Common myeloid progenitor, CD34-positive (primary cell): ENCODE measurements at regions not wholly inside any gene's neighbourhood (a gene's known extent, or its start where the extent isn't known, plus 50 kb on each side); places are given as distances from the start of the nearest gene placed in this dataset.

Source experiments
- CTCF ChIA-PET: fragments of 350-600 bp; sonication (Branson Sonifier 250); formaldehyde crosslinking; loops from one replicate; lab custom pipeline; 2021; ENCODE audit warnings: antibody characterized with exemption; lab: Charles Lee
- POLR2A ChIA-PET: fragments of 350-600 bp; sonication (Branson Sonifier 250); formaldehyde crosslinking; loops from one replicate; lab custom pipeline; 2021; ENCODE audit warnings: antibody characterized with exemption; lab: Charles Lee
- DNase-seq, 3 donors: peaks; one replicate each; pipeline versions ENCODE4 v3.0.0 to v3.0.0-alpha.2; 2013
- H3K27ac ChIP-seq, 2 experiments: 1 replicate in 1 of 2; 2 replicates in 1 of 2; pipeline ENCODE4 v1.7.0; 2013; ENCODE audit warnings: inconsistent platforms in 2 of 2, low read length in 2 of 2, mild to moderate bottlenecking in 2 of 2, low read depth in 1 of 2, moderate library complexity in 1 of 2; ENCODE audit not compliant: severe bottlenecking in 2 of 2, insufficient read depth in 1 of 2, poor library complexity in 1 of 2
- H3K27me3 ChIP-seq, 5 experiments: replicated peaks in 2 of 5; 1 replicate in 3 of 5; 2 replicates in 2 of 5; pipeline versions ENCODE4 v1.6.1 to v1.7.0; 2013; ENCODE audit warnings: low read length in 4 of 5, mild to moderate bottlenecking in 2 of 5, moderate library complexity in 2 of 5, inconsistent platforms in 1 of 5; ENCODE audit not compliant: insufficient read depth in 5 of 5, control insufficient read depth in 4 of 5
- H3K36me3 ChIP-seq, 4 experiments: 1 replicate in 2 of 4; 2 replicates in 2 of 4; pipeline versions ENCODE4 v1.6.1 to v1.7.0; 2013; ENCODE audit warnings: low read length in 3 of 4, control low read depth in 1 of 4, mild to moderate bottlenecking in 1 of 4; ENCODE audit not compliant: control insufficient read depth in 4 of 4, insufficient read depth in 4 of 4
- H3K4me1 ChIP-seq, 4 experiments: 1 replicate in 3 of 4; 2 replicates in 1 of 4; pipeline versions ENCODE4 v1.6.1 to v1.7.1; 2013; ENCODE audit warnings: low read length in 3 of 4, mild to moderate bottlenecking in 3 of 4, control low read depth in 1 of 4, inconsistent platforms in 1 of 4, moderate library complexity in 1 of 4; ENCODE audit not compliant: control insufficient read depth in 4 of 4, insufficient read depth in 4 of 4; ENCODE audit errors: control extremely low read depth in 1 of 4
- H3K4me3 ChIP-seq, 7 experiments: 1 replicate in 4 of 7; 2 replicates in 3 of 7; pipeline versions ENCODE4 v1.5.1 to v1.7.0; 2013; ENCODE audit warnings: mild to moderate bottlenecking in 7 of 7, low read length in 6 of 7, moderate library complexity in 6 of 7, inconsistent platforms in 2 of 7, low read depth in 2 of 7, control low read depth in 1 of 7; ENCODE audit not compliant: insufficient read depth in 4 of 7, control insufficient read depth in 1 of 7; ENCODE audit errors: extremely low read depth in 1 of 7
- H3K9me3 ChIP-seq, 5 experiments: 1 replicate in 4 of 5; 2 replicates in 1 of 5; pipeline versions ENCODE4 v1.6.1 to v1.7.1; 2013; ENCODE audit warnings: low read length in 4 of 5, mild to moderate bottlenecking in 2 of 5, inconsistent platforms in 1 of 5, low read depth in 1 of 5, moderate library complexity in 1 of 5; ENCODE audit not compliant: control insufficient read depth in 4 of 5, insufficient read depth in 2 of 5; ENCODE audit errors: control extremely low read depth in 1 of 5
- WGBS: methylation state at CpG from one replicate; pipeline ENCODE4 v1.1.5; 2013; ENCODE audit not compliant: insufficient coverage; 5-methylcytosine and 5-hydroxymethylcytosine counted together

- Histone ChIP-seq H3K27ac (no peak overlapping the region), H3K27me3 (peaks cover 0 to 10% (median 2%) of the 10 kb centered on the region in 5 experiments), H3K36me3 (no peaks in the 10 kb centered on the region), H3K9me3 (peaks cover 0 to 5% (median 0%) of the 10 kb centered on the region in 5 experiments), H3K4me3 (no peak overlapping the region), H3K4me1 (no peaks in the 10 kb centered on the region)
- WGBS: 95% methylated on average over 4 of the region's 8 CpGs
- no peak for DNase-seq
- ChIA-PET CTCF (no interaction called here), POLR2A (no interaction called here)
These were observed 1420.3 kb downstream of the BRD1 start for GRCh38 chr22:48407256-48407955.

DNA sequence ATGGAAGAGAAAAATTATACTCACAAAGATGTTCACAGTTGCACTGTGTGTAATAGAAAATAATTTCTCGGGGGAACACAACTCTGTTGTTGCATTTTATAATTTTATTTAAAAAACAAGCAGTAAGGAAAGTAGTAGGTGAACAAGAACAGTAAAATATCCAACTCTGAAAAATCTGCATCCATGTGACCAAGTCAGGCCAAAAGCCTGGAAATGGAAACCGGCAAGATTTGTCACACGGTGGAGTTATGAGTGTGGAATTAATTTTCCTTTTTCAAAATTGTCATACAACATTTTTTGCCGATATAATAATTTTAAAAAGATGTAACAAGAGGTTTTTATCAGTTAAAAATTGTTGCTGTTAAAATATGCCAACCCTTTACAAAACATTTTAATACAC, 1421.5 kb downstream of the BRD1 start:
- DNase-seq: no peak
- H3K9me3 ChIP-seq: peaks cover 0 to 5% (median 0%) of the 10 kb centered on the region in 5 experiments
- 100% methylated on average over 1 of the region's 4 CpGs for WGBS
- no peaks in the 10 kb centered on the region for H3K36me3 ChIP-seq
- H3K27me3 ChIP-seq: peaks cover 0 to 10% (median 2%) of the 10 kb centered on the region in 5 experiments
- ChIA-PET CTCF (no interaction called here), POLR2A (no interaction called here)
- no peak overlapping the region for H3K27ac ChIP-seq
- no peaks in the 10 kb centered on the region for H3K4me1 ChIP-seq
- no peak overlapping the region for H3K4me3 ChIP-seq

GRCh38 chr22:48405741-48406140, 1421.9 kb downstream of the BRD1 start:
- no peak overlapping the region for H3K4me3 ChIP-seq
- 81% methylated on average over 5 of the region's 6 CpGs for WGBS
- ChIA-PET POLR2A (no interaction called here), CTCF (no interaction called here)
- H3K9me3 ChIP-seq: peaks cover 0 to 5% (median 0%) of the 10 kb centered on the region in 5 experiments
- no peak for DNase-seq
- H3K27me3 ChIP-seq: peaks cover 0 to 8% (median 1%) of the 10 kb centered on the region in 5 experiments
- H3K27ac ChIP-seq: no peak overlapping the region
- no peaks in the 10 kb centered on the region for H3K36me3 ChIP-seq
- no peaks in the 10 kb centered on the region for H3K4me1 ChIP-seq

DNA sequence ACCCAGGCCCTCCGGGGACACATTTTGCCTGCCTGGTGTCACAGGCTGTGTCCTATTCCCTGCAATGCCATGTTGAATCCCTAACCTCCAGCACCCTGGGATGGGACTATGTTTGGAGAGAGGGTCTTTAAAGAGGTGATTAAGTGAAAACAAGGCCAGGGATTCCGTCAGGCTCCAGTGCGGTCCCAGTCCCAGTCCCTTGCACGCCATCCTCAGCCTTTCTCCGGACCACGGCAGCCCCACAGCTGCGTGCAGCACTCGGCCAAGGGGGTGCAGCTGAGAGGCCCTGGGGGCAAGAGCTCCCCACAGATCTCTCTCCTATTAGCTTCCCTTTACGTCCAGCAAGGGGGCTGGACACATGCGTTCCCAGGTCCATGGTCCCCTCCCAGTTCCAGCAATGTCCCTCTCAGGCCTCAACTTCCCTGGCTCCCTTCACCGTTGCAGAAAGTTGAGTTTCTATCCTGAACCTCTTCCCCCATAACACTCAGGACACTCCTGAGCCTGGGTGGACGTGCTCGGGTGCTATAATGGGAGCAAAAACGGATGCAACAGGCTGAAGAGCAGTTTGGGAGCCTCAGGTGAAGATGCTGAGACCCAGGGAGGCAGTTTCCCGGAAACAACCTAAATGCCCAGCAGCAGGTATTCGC, 1422.7 kb downstream of the BRD1 start:
- Histone ChIP-seq H3K4me1 (no peaks in the 10 kb centered on the region), H3K27ac (no peak overlapping the region), H3K4me3 (no peak overlapping the region), H3K27me3 (peaks cover 0 to 4% (median 1%) of the 10 kb centered on the region in 5 experiments), H3K36me3 (no peaks in the 10 kb centered on the region), H3K9me3 (peaks cover 0 to 5% (median 0%) of the 10 kb centered on the region in 5 experiments)
- POLR2A ChIA-PET: no interaction called here
- CTCF ChIA-PET: no interaction called here
- no peak for DNase-seq
- WGBS: 93% methylated on average over 15 of the region's 16 CpGs

DNA sequence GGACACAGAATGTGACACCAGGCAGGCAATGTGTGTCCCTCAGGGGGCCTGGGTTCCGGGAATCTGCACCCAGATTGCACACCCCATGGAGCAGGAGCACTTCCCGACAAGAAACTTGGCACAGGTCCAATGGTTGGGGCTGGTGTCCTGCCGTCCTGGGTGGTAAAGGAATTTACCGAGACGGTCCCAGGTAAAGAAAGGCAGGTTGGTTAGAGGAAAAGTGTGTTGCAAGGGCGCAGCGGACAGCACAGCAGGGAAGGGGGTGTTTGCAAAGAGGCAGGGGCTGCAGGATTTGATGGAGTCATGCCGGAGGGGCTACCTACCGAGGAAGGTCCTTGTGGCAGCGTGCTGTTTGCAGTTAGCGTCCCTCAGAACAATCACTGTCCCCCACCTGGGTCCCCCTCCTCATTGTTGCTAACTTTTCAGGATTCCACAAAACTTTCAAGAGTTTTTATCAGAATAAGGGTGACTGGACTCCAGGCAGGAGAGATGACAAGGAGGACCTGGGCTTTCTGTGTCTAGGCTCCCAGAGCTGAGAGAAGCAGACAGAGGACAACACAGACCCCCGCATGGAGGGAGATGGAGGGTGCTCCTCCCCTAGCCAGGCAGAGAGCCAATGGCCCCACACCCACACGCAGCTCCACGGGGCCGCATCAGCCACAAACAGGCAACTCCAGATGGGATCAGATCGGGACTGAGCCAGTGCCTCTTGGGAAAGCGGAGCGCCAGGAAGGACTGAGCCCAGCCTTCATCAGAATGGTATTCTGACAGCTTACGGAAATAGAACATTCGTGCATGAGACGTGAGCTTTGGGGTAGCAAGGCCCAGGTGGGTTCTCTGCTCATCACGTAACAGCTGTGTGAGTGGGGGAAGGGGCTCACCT, 1423.9 kb downstream of the BRD1 start:
- Histone ChIP-seq H3K4me3 (no peak overlapping the region), H3K9me3 (peaks cover 0 to 5% (median 0%) of the 10 kb centered on the region in 5 experiments), H3K27me3 (peaks cover 0 to 7% (median 1%) of the 10 kb centered on the region in 5 experiments), H3K36me3 (no peaks in the 10 kb centered on the region), H3K4me1 (no peaks in the 10 kb centered on the region), H3K27ac (no peak overlapping the region)
- CTCF ChIA-PET: no interaction called here
- no peak for DNase-seq
- WGBS: 80% methylated on average over 20 of the region's 22 CpGs
- POLR2A ChIA-PET: no interaction called here

DNA sequence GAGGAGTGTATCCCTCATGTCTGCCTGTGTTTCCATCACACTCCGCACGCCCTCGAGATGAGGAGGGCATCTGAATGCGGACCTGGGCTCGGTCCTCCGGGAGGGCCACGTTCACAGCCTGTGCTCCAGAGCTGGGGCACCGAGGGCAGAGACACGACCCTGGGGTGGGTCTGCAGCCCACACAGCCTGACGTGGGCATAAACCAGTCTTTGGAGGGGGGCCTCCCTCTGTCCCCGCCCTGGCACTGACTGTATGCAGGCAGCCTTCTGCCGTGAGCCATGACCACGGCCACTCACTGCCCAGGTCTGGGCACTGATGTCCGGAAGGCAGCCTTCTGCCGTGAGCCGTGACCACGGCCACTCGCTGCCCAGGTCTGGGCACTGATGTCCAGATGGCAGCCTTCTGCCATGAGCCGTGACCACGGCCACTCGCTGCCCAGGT, 1425.1 kb downstream of the BRD1 start:
- Histone ChIP-seq H3K4me1 (no peaks in the 10 kb centered on the region), H3K27me3 (peaks cover 0 to 7% (median 0%) of the 10 kb centered on the region in 5 experiments), H3K9me3 (no peaks in the 10 kb centered on the region), H3K36me3 (no peaks in the 10 kb centered on the region), H3K4me3 (no peak overlapping the region), H3K27ac (no peak overlapping the region)
- DNase-seq: no peak
- CTCF ChIA-PET: no interaction called here
- POLR2A ChIA-PET: no interaction called here
- 97% methylated on average over 19 of the region's 21 CpGs for WGBS
